AG04450 (cell line): ENCODE measurements at regions not wholly inside any gene's neighbourhood (a gene's known extent, or its start where the extent isn't known, plus 50 kb on each side); places are given as distances from the start of the nearest gene placed in this dataset. TPM values are rescaled to one million over a fixed set of nuclear protein-coding genes. Genes with fewer than 3 reads are reported as not detected.

ENCODE experiments used
- CTCF ChIA-PET: fragments of 300-600, 350-600 bp; formaldehyde crosslinking; extraction: SDS; loops from one replicate; lab custom pipeline; 2022; ENCODE audit warnings: antibody characterized with exemption, inconsistent platforms; lab: Charles Lee
- POLR2A ChIA-PET: fragments of 350-600 bp; formaldehyde crosslinking; extraction: SDS; loops from one replicate; lab custom pipeline; 2021; ENCODE audit warnings: antibody characterized with exemption, inconsistent platforms; lab: Yijun Ruan, JAX
- DNase-seq: peaks from one replicate; pipeline ENCODE4 v3.0.0-alpha.2; 2011; ENCODE audit warnings: low read depth, low spot score
- H3K27ac ChIP-seq: one replicate; pipeline ENCODE4 v1.5.1; 2012; ENCODE audit warnings: low read depth, low read length, control low read depth
- H3K27me3 ChIP-seq: one replicate; pipeline ENCODE4 v1.6.0; 2012; ENCODE audit warnings: low read length; ENCODE audit not compliant: control insufficient read depth, insufficient read depth
- H3K4me3 ChIP-seq: 2 replicates; pipeline ENCODE4 v1.5.1; 2011; ENCODE audit warnings: mild to moderate bottlenecking, low read depth, low read length, control low read depth
- H3K9me3 ChIP-seq: 2 replicates; pipeline ENCODE4 v1.5.1; 2012; ENCODE audit warnings: low read length; ENCODE audit not compliant: control insufficient read depth, insufficient read depth
- CTCF ChIP-seq: IDR thresholded peaks from 2 replicates; pipeline ENCODE4 v1.5.1; 2011; ENCODE audit warnings: low read depth, low read length, control low read depth, inconsistent platforms
- small RNA-seq: library from RNA; depleted of rRNA; stranded (forward); fragments of <200 nt; gene quantifications from one replicate; pipeline ENCODE3, GENCODE V24; 2012; ENCODE audit warnings: low read depth; ENCODE audit not compliant: insufficient read length

GRCh38 chr2:225737556-225737955 lies 338.0 kb downstream of the NYAP2 start:
- H3K4me3 ChIP-seq: no peak overlapping the region
- H3K27ac ChIP-seq: no peak overlapping the region
- H3K27me3 ChIP-seq: no peaks in the 10 kb centered on the region
- TF ChIP-seq CTCF: no peak
- DNase-seq: no peak
- ChIA-PET POLR2A (no interaction called here), CTCF (no interaction called here)
- H3K9me3 ChIP-seq: no peaks in the 10 kb centered on the region

- POLR2A ChIA-PET: interaction anchor here (0.6 kb wide), 1 partner anchor 153 kb away, joined by 3 read pairs; no protein-coding TSS in a partner anchor
- no peak overlapping the region for H3K27ac ChIP-seq
- CTCF ChIA-PET: no interaction called here
Observed at GRCh38 chr2:225735844-225736243, 336.3 kb downstream of the NYAP2 start.

GRCh38 chr2:225725726-225726125 lies 326.2 kb downstream of the NYAP2 start:
- TF ChIP-seq CTCF: no peak
- DNase-seq: no peak
- ChIA-PET CTCF (no interaction called here), POLR2A (interaction anchor here (1.1 kb wide), 1 partner anchor 17 kb away, joined by 4 read pairs; no protein-coding TSS in a partner anchor)
- Histone ChIP-seq H3K27me3 (no peaks in the 10 kb centered on the region), H3K4me3 (no peak overlapping the region), H3K27ac (no peak overlapping the region), H3K9me3 (no peaks in the 10 kb centered on the region)

More at GRCh38 chr2:225735844-225736243, 336.3 kb downstream of the NYAP2 start:
- DNase-seq: peak; percentile 70
- Histone ChIP-seq H3K27me3 (no peaks in the 10 kb centered on the region), H3K9me3 (no peaks in the 10 kb centered on the region; the same call in 1 of the 2 replicates), H3K4me3 (no peak overlapping the region)
- TF ChIP-seq CTCF: no peak

Small RNA genes lying in the stretch of these regions (small RNA-seq; reads per million reads assigned to genes)
- gene AC068138.1 (not detected), gene MIR5702 (not detected)
